SJSA1 (cell line): ENCODE measurements at regions not wholly inside any gene's neighbourhood (a gene's known extent, or its start where the extent isn't known, plus 50 kb on each side); places are given as distances from the start of the nearest gene placed in this dataset.

Source experiments
- DNase-seq, 2 experiments: peaks; one replicate each; pipeline ENCODE4 v3.0.0-alpha.2; 2015 to 2020; ENCODE audit warnings: low spot score in 2 of 2, low read depth in 1 of 2
- H3K27ac ChIP-seq: fragments of 250-450 bp; sonication (Bioruptor Pico); 2 replicates; pipeline ENCODE4 v1.5.1; 2020; ENCODE audit warnings: mild to moderate bottlenecking, moderate library complexity
- H3K27me3 ChIP-seq: fragments of 250-450 bp; sonication (Bioruptor Pico); replicated peaks from 2 replicates; pipeline ENCODE4 v1.5.1; 2020; ENCODE audit warnings: mild to moderate bottlenecking, moderate library complexity
- H3K36me3 ChIP-seq: fragments of 250-450 bp; sonication (Bioruptor Pico); 2 replicates; pipeline ENCODE4 v1.5.1; 2020; ENCODE audit warnings: mild to moderate bottlenecking
- H3K4me1 ChIP-seq: fragments of 250-450 bp; sonication (Bioruptor Pico); replicated peaks from 2 replicates; pipeline ENCODE4 v1.6.1; 2021; ENCODE audit warnings: mild to moderate bottlenecking
- H3K4me3 ChIP-seq: fragments of 250-450 bp; sonication (Bioruptor Pico); 2 replicates; pipeline ENCODE4 v1.5.1; 2020; ENCODE audit warnings: mild to moderate bottlenecking
- H3K9me3 ChIP-seq: fragments of 250-450 bp; sonication (Bioruptor Pico); replicated peaks from 2 replicates; pipeline ENCODE4 v1.5.1; 2020; ENCODE audit warnings: mild to moderate bottlenecking

DNA sequence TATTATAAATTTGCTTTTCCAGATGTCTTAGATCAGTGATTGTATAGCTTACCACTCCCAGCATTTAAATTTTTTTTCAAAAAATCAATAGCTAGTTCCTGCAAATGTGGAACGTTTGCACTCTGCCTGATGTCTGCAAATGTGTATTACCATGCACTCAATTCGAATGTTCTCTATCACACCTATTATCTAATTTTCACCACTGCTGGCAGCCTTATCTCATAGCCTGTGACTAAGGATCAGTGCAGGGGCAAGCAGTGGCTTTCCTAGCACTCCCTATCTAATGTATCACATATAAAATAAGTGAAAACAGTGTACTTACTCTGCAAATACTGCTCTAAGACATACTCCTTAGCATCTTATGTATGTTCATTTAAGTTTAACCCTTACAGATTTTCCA is 196.3 kb upstream of the PLSCR5 start:
- DNase-seq: no peak
- H3K4me1 ChIP-seq: no peaks in the 10 kb centered on the region
- no peaks in the 10 kb centered on the region for H3K27me3 ChIP-seq
- H3K27ac ChIP-seq: no peak overlapping the region
- H3K4me3 ChIP-seq: no peak overlapping the region
- H3K36me3 ChIP-seq: no peaks in the 10 kb centered on the region
- H3K9me3 ChIP-seq: no peaks in the 10 kb centered on the region

DNA sequence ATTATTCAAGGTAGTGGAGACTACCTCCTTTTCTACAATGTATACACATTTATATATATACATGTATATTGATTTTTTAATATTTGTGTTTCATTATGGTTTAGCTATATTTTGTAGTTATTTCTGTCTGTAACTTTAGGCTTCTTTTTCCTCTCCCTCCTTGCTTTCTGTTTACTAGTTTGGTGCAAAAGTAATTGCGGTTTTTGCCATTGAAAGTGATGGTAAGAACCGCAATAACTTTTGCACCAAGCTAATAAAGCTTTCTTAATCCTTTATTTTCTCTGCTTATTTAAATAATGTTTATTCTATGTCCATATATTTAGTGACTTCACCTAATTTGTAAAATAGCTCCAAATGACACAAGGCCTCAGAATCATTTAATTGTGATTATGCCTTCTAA is 195.3 kb upstream of the PLSCR5 start:
- Histone ChIP-seq H3K4me1 (no peaks in the 10 kb centered on the region), H3K36me3 (no peaks in the 10 kb centered on the region), H3K27ac (no peak overlapping the region), H3K4me3 (no peak overlapping the region), H3K9me3 (no peaks in the 10 kb centered on the region), H3K27me3 (no peaks in the 10 kb centered on the region)
- DNase-seq: no peak

DNA sequence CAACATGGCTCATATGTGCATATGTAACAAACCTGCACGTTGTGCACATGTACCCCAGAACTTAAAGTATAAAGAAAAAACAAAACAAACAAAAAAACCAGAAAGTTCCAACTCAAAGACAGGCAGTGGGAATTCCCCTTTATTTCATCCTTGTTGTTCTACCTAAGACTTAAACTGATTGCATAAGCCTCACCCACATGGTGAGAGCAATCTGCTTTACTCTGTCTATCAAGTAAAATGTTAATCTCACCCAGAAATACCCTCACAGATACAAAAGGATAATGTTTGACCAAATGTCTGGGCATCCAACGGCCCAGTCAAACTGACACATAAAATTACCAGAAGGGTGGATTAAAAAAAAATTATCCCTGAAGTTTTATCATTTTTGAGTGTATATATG is 190.9 kb upstream of the PLSCR5 start:
- Histone ChIP-seq H3K4me1 (no peaks in the 10 kb centered on the region), H3K27ac (no peak overlapping the region), H3K27me3 (no peaks in the 10 kb centered on the region), H3K9me3 (no peaks in the 10 kb centered on the region; the same call in 1 of the 2 replicates), H3K36me3 (no peaks in the 10 kb centered on the region), H3K4me3 (no peak overlapping the region)
- DNase-seq: no peak

DNA sequence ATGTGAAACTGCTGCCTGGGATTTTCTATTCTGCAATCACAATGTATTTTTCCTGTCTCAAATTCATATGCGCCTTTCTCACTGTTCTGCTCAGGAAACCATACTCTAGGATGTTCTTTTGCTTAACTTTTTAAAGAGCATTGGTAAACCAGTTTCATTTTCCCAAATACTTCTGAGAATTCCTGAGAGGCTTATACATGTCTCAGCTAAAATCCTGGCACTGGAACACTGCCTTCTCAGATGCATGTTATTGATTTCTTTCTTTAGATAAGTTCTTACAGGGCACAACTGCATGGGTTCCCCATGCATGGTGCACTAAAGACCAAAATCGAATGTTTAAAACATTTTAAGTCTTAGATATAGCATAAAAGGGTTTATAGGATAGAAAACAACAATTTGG is 178.3 kb upstream of the PLSCR5 start:
- Histone ChIP-seq H3K9me3 (no peaks in the 10 kb centered on the region), H3K36me3 (no peaks in the 10 kb centered on the region), H3K4me1 (no peaks in the 10 kb centered on the region), H3K27ac (no peak overlapping the region), H3K4me3 (no peak overlapping the region), H3K27me3 (no peaks in the 10 kb centered on the region)
- no peak for DNase-seq

DNA sequence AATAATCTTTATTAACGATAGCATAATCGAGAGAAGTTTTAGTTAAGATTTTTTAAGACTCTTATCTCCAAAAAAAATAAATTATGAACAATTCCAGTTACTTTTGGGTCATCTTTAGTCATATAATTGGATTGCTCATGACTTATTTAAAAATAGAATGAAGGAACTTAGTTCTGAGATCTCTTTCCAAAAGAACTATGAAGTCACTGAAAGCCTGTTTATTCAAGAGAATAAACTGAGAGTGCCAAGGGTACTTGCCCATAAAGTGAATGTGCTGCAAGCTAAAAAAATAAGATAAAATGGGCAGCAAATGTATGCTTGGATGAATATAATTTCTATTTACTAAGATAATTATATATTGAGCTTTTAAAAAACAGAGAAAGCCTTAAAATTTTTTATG is 176.5 kb upstream of the PLSCR5 start:
- no peak overlapping the region for H3K4me3 ChIP-seq

DNA sequence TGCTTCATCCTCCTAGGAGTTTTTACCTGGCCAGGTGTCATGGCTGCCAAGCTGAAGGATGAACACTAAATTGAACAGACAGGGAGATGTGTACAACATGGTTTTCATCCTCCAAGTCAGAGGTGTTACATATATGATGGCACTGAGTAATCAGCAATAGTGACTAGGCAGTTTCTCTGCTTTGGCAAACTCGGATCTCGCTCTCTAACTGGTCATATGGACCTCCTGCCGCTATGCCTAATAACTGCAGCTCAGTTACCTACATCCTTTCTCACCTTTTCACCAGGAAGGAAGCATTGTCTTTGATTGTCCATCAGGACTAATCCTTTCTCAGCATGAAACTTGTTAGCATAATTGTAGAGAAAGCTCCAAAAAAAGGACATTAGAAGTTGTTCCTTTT is 175.9 kb upstream of the PLSCR5 start:
- no peaks in the 10 kb centered on the region for H3K9me3 ChIP-seq
- H3K27me3 ChIP-seq: no peaks in the 10 kb centered on the region
- no peaks in the 10 kb centered on the region for H3K36me3 ChIP-seq
- H3K4me1 ChIP-seq: no peaks in the 10 kb centered on the region
- H3K27ac ChIP-seq: no peak overlapping the region
- DNase-seq: no peak
- H3K4me3 ChIP-seq: no peak overlapping the region

More for the DNA sequence above, 176.5 kb upstream of the PLSCR5 start:
- no peaks in the 10 kb centered on the region for H3K4me1 ChIP-seq
- DNase-seq: no peak
- H3K27me3 ChIP-seq: no peaks in the 10 kb centered on the region
- H3K9me3 ChIP-seq: no peaks in the 10 kb centered on the region
- H3K27ac ChIP-seq: no peak overlapping the region
- no peaks in the 10 kb centered on the region for H3K36me3 ChIP-seq

DNA sequence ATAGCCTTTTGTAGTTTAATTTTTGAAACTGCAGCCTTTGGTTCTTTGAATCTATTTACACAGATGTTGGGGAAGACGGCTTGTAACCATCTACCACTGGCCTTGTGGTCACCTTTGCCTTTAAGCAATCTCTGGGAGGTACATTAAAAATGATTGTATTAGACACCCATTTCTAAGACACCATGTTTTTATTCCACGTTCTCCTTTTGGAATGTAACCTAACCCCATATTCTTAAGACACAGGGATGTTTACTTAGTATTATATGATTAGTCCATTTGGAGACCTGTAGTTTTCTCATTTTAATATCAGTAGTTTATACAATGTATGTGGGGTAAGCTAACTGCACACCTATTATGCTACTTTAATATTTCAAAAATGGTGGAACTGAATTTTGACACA is 175.1 kb upstream of the PLSCR5 start:
- no peak for DNase-seq
- Histone ChIP-seq H3K27ac (no peak overlapping the region), H3K36me3 (no peaks in the 10 kb centered on the region), H3K4me3 (no peak overlapping the region), H3K9me3 (no peaks in the 10 kb centered on the region), H3K4me1 (no peaks in the 10 kb centered on the region), H3K27me3 (no peaks in the 10 kb centered on the region)

DNA sequence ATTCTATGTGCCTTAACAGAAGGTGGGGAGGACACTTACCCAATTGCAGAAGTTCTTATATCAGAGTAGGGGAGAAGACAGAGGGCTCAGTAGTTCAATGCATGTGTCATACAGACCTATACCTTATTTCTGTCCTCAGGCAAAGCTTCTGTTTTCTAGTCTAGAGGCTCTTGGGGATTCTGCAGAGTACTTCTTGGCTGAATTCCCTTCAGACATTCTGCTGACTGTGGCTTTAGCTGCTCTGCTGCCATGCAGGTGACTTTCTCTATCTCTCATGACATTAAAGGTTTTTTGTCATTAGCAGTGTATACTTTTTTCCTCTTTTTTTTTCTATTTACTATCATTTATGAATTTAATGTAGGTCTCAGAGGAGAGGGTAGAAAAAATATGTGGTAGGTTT is 172.8 kb upstream of the PLSCR5 start:
- H3K27me3 ChIP-seq: no peaks in the 10 kb centered on the region
- no peak overlapping the region for H3K4me3 ChIP-seq
- H3K9me3 ChIP-seq: no peaks in the 10 kb centered on the region
- DNase-seq: no peak
- no peak overlapping the region for H3K27ac ChIP-seq
- no peaks in the 10 kb centered on the region for H3K4me1 ChIP-seq
- no peaks in the 10 kb centered on the region for H3K36me3 ChIP-seq

DNA sequence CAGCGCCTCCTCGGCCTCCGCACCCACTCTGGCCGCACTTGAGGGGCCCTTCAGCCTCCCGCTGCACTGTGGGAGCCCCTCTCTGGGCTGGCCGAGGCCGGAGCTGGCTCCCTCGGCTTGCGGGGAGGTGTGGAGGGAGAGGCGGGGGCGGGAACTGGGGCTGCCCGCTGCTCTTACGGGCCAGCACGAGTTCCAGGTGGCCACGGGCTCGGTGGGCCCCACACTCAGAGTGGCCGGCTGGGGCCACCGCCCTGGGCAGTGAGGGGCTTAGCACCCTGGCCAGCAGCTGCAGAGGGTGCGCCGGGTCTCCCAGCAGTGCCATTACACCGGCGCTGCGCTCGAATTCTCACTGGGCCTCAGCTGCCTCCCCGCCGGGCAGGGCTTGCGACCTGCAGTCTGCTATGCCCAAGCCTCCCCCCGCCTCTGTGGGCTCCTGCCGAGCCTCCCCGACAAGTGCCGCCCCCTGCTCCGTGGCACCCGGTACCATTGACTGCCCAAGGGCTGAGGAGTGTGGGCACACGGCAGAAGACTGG is 167.1 kb upstream of the PLSCR5 start:
- Histone ChIP-seq H3K27me3 (no peaks in the 10 kb centered on the region), H3K27ac (no peak overlapping the region), H3K9me3 (no peaks in the 10 kb centered on the region), H3K36me3 (no peaks in the 10 kb centered on the region), H3K4me1 (no peaks in the 10 kb centered on the region), H3K4me3 (no peak overlapping the region)
- no peak for DNase-seq

DNA sequence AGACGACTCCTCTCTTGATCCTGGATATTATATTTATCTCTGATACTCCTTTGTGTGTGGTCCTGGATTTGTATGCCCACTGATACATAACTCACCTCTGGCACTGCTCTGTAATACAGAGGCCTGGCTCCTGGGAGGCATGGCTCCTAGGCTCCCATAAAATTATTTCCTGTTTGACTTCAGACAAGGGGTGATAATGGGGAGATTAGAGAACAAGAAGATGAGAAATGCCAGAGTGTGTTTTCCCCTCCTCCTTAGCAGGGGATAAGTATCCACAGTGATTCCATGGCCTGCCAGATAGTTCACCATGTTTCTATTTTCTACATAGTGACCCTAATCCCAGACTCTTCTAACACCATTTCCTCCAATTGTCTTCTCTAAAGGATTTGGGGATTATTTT is 165.7 kb upstream of the PLSCR5 start:
- no peak for DNase-seq
- Histone ChIP-seq H3K4me1 (no peaks in the 10 kb centered on the region), H3K9me3 (no peaks in the 10 kb centered on the region), H3K27me3 (no peaks in the 10 kb centered on the region), H3K4me3 (no peak overlapping the region), H3K27ac (no peak overlapping the region), H3K36me3 (no peaks in the 10 kb centered on the region)

DNA sequence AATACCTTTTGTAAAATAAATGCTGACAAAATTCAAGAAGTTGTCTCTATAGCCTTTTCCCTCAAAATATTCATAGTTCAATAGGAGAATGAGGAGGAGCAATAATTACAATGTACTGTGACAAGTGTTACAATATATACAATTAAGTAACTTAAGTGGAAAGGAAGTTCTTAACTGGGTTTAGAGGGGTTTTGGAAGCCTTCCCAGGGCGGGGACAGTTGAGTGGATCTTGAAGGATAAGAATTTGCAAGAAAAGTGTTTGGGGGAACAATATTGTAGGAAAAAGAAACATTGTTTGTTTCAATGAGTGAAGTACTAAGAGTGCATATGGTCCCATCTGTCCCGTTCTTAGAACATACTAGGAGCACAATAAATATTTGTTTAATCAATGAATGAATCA is 165.2 kb upstream of the PLSCR5 start:
- H3K27ac ChIP-seq: no peak overlapping the region
- H3K36me3 ChIP-seq: no peaks in the 10 kb centered on the region

DNA sequence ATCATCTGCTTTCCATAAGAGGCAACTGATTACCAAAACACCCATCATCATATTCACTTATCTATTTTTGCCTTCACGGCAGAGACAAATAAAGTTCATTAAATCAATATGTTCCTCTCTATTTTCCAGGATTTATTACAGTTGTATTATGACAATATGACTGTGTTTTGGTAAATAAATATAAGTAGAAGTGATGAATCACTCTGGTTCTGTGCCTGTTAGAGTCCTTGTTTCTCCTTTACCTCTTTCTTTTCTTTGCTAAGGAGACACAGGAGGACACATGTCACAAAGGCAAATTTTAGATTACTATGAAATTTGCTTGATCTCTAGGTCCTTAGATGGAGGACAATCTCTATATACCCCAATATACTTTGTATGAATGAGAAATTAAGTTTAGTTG is 152.6 kb upstream of the PLSCR5 start:
- no peak overlapping the region for H3K4me3 ChIP-seq
- H3K9me3 ChIP-seq: no peaks in the 10 kb centered on the region
- H3K27ac ChIP-seq: no peak overlapping the region
- no peaks in the 10 kb centered on the region for H3K27me3 ChIP-seq
- H3K4me1 ChIP-seq: no peaks in the 10 kb centered on the region
- no peak for DNase-seq
- H3K36me3 ChIP-seq: no peaks in the 10 kb centered on the region

More for the DNA sequence above, 165.2 kb upstream of the PLSCR5 start:
- no peaks in the 10 kb centered on the region for H3K27me3 ChIP-seq
- no peaks in the 10 kb centered on the region for H3K9me3 ChIP-seq
- H3K4me3 ChIP-seq: no peak overlapping the region
- no peak for DNase-seq
- no peaks in the 10 kb centered on the region for H3K4me1 ChIP-seq

DNA sequence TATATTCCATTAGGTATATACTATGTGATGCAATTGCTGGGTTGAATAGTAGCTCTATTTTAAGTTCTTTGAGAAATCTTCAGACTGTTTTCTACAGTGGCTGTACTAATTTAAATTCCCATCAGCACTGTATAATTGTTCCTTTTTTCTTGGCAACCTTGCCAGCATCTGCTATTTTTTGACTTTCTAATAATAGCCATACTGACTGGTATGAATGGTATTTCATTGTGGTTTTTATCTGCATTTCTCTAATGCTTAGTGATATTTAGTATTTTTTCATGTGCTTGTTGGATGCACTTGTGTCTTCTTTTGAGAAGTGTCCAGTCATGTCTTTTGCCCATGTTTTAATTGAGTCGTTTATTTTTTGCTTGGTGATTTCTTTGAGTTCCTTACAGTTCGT is 145.1 kb upstream of the PLSCR5 start:
- H3K9me3 ChIP-seq: no peaks in the 10 kb centered on the region
- no peaks in the 10 kb centered on the region for H3K27me3 ChIP-seq
- DNase-seq: peak in 1 of 2 experiments; percentile 28
- no peaks in the 10 kb centered on the region for H3K36me3 ChIP-seq
- no peak overlapping the region for H3K27ac ChIP-seq
- no peak overlapping the region for H3K4me3 ChIP-seq
- H3K4me1 ChIP-seq: peaks cover 5% of the 10 kb centered on the region; the same call in 1 of the 2 replicates

DNA sequence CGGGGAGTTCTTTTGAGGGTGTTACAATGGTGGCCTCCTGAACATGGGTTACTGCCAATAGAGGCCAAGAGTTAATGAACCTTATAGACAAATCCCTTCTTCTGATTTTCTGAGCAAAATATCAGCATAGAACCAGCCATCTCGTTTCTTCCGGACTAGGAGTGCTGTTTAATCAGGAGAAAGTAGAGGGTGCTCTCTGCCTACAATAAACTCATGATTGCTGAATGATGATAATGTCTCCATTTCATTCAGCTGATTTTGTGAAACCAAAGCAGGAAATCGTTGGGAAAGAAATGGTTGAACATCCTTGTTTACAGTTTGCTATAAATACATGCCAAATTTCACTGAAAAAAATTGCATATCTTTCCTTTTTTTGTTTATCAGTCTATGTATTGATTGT is 142.8 kb upstream of the PLSCR5 start:
- no peaks in the 10 kb centered on the region for H3K9me3 ChIP-seq
- no peaks in the 10 kb centered on the region for H3K36me3 ChIP-seq
- H3K4me3 ChIP-seq: no peak overlapping the region
- H3K27ac ChIP-seq: no peak overlapping the region
- H3K27me3 ChIP-seq: no peaks in the 10 kb centered on the region
- peaks cover 5% of the 10 kb centered on the region; the same call in 1 of the 2 replicates for H3K4me1 ChIP-seq
- DNase-seq: no peak

DNA sequence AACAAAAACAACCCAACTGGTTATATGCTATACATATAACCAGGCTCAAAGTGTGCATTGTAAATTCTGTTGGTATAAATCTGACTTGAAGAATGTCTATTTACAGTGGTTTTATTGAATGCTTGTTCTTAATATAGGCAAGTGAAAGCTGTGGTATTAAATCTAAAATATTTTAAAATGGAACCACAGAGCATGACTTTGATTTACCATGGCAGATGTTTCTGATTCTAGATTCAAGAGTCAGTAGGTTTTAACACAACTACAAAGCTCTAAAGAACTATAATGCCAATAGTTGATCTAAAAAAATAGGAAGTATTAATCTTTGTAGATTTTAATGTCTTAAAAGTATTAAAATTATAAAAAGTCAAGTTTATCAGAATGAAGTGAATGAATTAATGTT is 141.9 kb upstream of the PLSCR5 start:
- Histone ChIP-seq H3K4me3 (no peak overlapping the region), H3K4me1 (peaks cover 5% of the 10 kb centered on the region; the same call in 1 of the 2 replicates), H3K36me3 (no peaks in the 10 kb centered on the region), H3K27me3 (no peaks in the 10 kb centered on the region), H3K27ac (no peak overlapping the region), H3K9me3 (no peaks in the 10 kb centered on the region)
- DNase-seq: no peak
